HG02938 (cell line): ENCODE measurements at regions not wholly inside any gene's neighbourhood (a gene's known extent, or its start where the extent isn't known, plus 50 kb on each side); places are given as distances from the start of the nearest gene placed in this dataset.
"Not testable (repeated sequence)": the region's sequence is repeated elsewhere in the genome, so short reads cannot be mapped to it uniquely, and the experiment has no call there.

Source experiments
- ATAC-seq: cut with Tn5 transposase; IDR thresholded peaks from one replicate; pipeline ENCODE4 v1.9.1; 2021; ENCODE audit warnings: mild to moderate bottlenecking, moderate library complexity; ENCODE audit not compliant: unreplicated experiment

GRCh38 chrX:43188296-43188695, 410.3 kb upstream of the PPP1R2C start:
- no peak for ATAC-seq

DNA sequence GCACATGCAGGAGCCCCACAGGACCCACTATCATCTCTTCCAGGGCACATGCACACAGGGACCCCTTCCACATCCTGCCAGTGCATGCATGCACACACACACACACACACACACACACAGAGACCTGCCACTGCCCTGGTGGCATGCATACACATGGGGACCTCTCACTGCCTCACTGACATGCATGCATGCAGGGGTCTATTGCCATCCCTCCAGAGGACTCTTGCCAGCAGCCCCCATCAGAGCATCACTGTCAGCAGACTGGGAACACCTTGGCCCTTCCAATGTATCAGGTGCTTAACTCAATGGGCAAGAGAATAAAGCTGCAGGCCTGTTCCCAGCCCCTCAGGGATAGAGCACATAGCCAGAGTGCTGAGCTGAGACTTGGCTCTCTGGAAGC, 433.6 kb upstream of the PPP1R2C start:
- no peak for ATAC-seq

DNA sequence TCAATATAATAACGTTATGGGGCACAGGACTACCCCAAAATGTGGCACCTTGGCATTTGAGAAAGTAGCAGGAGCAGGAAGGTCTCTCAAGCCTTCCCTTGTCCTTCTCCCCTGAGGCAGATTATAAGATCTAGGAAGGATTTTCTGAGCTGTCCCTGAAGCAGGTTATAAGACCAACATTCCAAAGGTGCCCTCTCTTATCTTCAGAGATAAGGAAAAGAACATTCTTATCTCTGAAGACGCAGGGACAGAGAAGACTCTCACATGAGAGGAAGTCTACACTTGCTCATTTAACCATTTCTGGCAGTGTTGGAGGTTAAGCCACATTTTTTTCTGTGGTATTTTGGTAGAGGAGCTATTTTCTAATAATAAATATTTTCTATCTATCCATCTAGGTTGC, 437.9 kb upstream of the MAOA start:
- no peak for ATAC-seq

DNA sequence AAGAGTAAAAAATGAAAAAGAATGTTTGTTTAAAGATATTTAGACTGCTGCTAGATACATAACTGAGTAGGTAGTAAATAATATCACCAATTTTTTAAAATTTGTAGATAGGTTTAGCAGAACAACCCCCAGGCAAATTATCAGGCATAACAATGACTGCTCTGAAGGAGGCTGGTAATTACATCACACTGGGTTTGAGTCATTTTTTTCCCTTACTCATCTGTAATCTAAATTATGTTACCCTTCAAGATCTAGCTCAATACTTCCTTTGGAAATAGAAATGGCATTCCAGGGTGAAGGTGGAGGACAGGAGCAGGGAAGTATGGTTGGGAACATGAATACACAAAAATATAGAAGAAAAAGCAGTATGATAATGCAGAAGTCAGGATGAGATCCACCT, 431.6 kb upstream of the MAOA start:
- no peak for ATAC-seq

DNA sequence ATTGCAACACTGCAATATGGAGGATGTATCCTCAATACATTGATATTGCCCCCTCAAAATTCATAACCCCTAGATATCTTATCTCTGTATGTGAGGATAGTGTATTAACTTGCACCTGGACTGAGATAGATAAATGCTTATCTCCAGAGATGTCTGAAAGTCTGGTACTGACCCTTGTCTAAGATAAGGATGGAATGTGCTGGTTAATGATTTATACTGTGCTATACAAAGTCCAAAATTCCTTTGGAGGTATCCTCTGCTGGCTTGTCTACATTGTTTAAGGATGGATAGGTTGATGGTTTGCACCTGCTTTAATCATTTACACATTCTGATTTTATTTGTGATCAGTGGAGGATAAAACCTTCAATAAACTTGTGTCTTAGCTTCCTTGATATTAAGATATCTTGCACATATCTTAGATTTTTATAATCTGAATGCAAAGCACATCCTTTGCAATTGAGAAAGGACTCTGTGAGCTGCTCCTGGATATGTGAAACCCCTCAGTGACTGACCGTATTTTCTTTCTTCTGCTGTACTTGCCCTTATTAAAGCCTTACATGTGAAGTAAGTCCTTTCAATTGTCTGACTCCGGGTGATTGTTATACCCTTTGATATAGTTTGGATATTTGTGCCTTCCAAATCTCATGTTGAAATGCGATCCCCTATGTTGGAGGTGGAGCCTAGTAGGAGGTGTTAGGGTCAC, 430.3 kb upstream of the MAOA start:
- no peak for ATAC-seq

- ATAC-seq = no peak
Measured at GRCh38 chrX:43238461-43238945, 417.6 kb upstream of the MAOA start.

DNA sequence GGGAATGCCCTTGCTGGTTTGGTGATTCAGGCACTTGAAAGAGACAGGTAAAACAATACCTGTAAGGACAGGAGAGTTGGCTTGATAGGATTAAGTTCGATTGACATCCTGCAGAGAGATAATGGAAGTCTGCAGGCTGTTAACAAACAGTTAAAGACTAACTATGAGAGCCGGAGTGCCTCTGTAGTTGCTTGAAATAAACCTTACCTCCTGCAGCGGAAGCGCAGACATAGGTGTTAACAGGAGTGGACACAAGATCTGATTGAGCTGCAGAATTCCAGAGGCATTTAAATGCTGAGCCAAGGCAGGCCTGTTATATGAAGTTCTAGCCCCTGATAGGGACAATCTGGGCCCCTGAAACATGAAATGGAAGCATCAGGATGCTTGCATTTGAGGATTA, 416.7 kb upstream of the MAOA start:
- no peak for ATAC-seq

DNA sequence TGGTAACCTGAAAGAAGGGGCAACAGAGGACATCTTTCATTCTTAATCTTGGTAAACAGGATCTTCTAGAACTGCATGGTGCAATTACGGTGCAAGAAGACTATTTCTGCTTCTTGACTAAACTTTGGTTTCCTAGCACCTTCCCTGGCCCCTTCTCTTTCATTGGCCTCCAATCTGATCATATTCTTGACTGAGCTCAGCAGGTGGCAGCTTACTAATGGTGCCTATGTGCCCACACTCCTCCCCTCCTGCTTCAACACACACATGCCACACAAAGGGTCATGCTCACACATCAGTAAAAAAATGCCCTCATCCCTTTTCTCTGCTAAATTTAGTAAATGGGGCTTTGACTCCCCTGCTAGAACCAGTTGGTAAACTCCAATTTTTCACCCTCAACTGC, 400.5 kb upstream of the MAOA start:
- ATAC-seq = no peak

GRCh38 chrX:43266487-43266886, 389.6 kb upstream of the MAOA start:
- no peak for ATAC-seq

GRCh38 chrX:43267652-43268051, 388.4 kb upstream of the MAOA start:
- no peak for ATAC-seq

- ATAC-seq = no peak
Measured at GRCh38 chrX:43269201-43269600, 386.9 kb upstream of the MAOA start.

- no peak for ATAC-seq
Measured at GRCh38 chrX:43277879-43278278, 378.2 kb upstream of the MAOA start.

GRCh38 chrX:43278440-43278839, 377.7 kb upstream of the MAOA start:
- ATAC-seq = no peak

DNA sequence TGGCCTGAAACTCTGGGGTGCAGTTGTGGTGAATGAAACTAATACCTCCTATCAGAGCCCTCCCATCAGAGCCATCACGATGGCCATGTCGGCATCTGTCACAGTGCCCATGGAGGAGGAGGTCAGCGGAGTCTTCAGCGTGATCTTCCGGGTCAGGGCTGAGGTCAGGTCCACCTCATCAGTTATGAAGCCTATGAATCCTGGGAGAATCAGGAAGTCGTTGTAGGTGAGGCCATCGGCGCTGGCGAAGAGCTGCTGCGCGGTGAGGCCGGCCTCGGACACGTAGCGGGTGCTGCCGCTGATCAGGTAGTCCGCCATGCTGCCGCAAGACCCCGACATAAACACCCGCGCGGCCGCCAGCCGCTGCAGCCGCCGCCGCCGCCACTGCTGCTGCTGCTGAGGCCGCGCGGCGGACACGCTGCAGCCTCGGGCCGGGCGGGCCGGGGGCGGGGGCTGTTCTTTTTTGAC, 376.7 kb upstream of the MAOA start:
- no peak for ATAC-seq

GRCh38 chrX:43283187-43283586, 372.9 kb upstream of the MAOA start:
- ATAC-seq = no peak

- not testable (repeated sequence) for ATAC-seq
Measured at GRCh38 chrX:43311625-43312024, 344.5 kb upstream of the MAOA start.

DNA sequence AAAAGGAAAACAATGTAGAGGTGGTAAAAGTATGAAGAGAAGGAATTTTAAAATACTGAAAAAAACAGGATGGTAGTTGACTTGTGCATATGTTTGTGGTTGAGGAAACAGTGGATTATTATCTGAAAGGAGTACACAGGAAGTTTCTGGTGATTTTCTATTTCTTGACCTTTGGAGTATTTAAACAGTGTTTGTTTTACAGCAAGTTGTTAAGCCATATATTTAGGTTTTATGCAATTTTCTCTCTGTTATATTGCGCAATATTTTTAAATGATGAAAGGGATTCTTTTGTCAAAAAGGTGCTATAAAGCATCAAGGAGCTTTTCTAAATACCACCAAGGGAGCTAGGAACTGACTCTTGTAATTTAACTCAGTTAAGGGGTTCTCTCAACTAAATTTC, 343.1 kb upstream of the MAOA start:
- no peak for ATAC-seq

- no peak for ATAC-seq
Measured at GRCh38 chrX:43314525-43314924, 341.6 kb upstream of the MAOA start.

DNA sequence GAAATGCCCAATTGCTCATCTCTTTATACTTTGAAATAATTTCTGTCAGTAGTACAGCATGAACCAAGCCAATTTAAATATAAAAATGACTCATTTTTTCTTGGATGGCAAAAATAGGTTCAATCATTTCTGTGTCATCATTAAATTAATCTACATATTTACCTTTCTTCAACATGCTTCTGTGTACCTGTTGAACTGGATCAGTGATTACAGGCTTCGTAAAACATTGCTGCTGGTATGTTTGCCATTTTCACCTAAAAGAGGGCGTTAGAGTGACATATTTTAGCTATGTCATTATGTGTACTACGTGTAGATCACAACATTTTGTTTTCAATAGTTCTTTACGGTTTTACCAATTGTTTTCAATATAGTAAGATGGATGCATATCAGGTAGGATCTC, 340.5 kb upstream of the MAOA start:
- no peak for ATAC-seq

DNA sequence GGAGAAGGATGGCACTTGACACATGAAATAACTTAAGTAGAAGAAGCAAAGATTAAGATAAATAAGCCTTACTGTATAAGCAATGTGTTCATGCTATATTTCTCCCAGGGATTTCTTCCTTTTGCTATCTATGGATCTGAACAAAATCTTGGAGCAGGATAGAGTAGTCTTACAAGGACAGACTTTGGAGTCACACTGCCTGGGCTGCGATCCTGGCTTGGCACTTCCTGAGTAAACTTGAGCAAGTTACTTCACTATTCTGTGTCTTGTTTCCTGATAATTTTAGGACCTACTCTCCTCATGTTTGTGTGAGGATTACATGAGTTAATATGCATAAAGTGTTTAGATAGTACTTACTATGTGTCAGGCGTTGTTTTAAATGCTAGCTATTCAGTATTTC, 340.0 kb upstream of the MAOA start:
- no peak for ATAC-seq

- no peak for ATAC-seq
Measured at GRCh38 chrX:43317378-43317777, 338.7 kb upstream of the MAOA start.

- ATAC-seq = no peak
Measured at GRCh38 chrX:43328358-43328946, 327.6 kb upstream of the MAOA start.

- no peak for ATAC-seq
Measured at GRCh38 chrX:43333543-43333942, 322.6 kb upstream of the MAOA start.
